ENCODE measurements at regions not wholly inside any gene's neighbourhood (a gene's known extent, or its start where the extent isn't known, plus 50 kb on each side); places are given as distances from the start of the nearest gene placed in this dataset.

GRCh38 chr7:94228678-94229077, 166.0 kb upstream of the COL1A2 start:
- no peak for TF ChIP-seq CTCF (IDR thresholded peaks at IDR 0.05; ENCODE audit: insufficient read depth, low read depth, low read length)
- DNase-seq (ENCODE audit: low read depth): peak; percentile 20
- no peak overlapping the region for H3K4me3 ChIP-seq (ENCODE audit: low read depth, low read length)

GRCh38 chr7:94231305-94231704, 163.4 kb upstream of the COL1A2 start:
- no peak overlapping the region for H3K4me3 ChIP-seq (ENCODE audit: low read depth, low read length)
- TF ChIP-seq CTCF (IDR thresholded peaks at IDR 0.05; ENCODE audit: insufficient read depth, low read depth, low read length): no peak
- DNase-seq (ENCODE audit: low read depth): peak; percentile 26

- DNase-seq (ENCODE audit: low read depth): no peak
- TF ChIP-seq CTCF (IDR thresholded peaks at IDR 0.05; ENCODE audit: insufficient read depth, low read depth, low read length): no peak
- no peak overlapping the region for H3K4me3 ChIP-seq (ENCODE audit: low read depth, low read length)
Measured at GRCh38 chr7:94236960-94237359, 157.7 kb upstream of the COL1A2 start.

GRCh38 chr7:94237417-94237816, 157.3 kb upstream of the COL1A2 start:
- H3K4me3 ChIP-seq (ENCODE audit: low read depth, low read length): no peak overlapping the region
- TF ChIP-seq CTCF (IDR thresholded peaks at IDR 0.05; ENCODE audit: insufficient read depth, low read depth, low read length): no peak
- DNase-seq (ENCODE audit: low read depth): no peak

- no peak overlapping the region for H3K4me3 ChIP-seq (ENCODE audit: low read depth, low read length)
- TF ChIP-seq CTCF (IDR thresholded peaks at IDR 0.05; ENCODE audit: insufficient read depth, low read depth, low read length): no peak
- no peak for DNase-seq (ENCODE audit: low read depth)
Measured at GRCh38 chr7:94239661-94240234, 154.9 kb upstream of the COL1A2 start.

- no peak for DNase-seq (ENCODE audit: low read depth)
- H3K4me3 ChIP-seq (ENCODE audit: low read depth, low read length): no peak overlapping the region
- no peak for TF ChIP-seq CTCF (IDR thresholded peaks at IDR 0.05; ENCODE audit: insufficient read depth, low read depth, low read length)
Measured at GRCh38 chr7:94240902-94241301, 153.8 kb upstream of the COL1A2 start.

- DNase-seq (ENCODE audit: low read depth): no peak
- no peak overlapping the region for H3K4me3 ChIP-seq (ENCODE audit: low read depth, low read length)
- no peak for TF ChIP-seq CTCF (IDR thresholded peaks at IDR 0.05; ENCODE audit: insufficient read depth, low read depth, low read length)
Measured at GRCh38 chr7:94241402-94241925, 153.2 kb upstream of the COL1A2 start.
